OCI-LY1 (cell line): ENCODE measurements at regions not wholly inside any gene's neighbourhood (a gene's known extent, or its start where the extent isn't known, plus 50 kb on each side); places are given as distances from the start of the nearest gene placed in this dataset.
"Not testable (repeated sequence)": the region's sequence is repeated elsewhere in the genome, so short reads cannot be mapped to it uniquely, and the experiment has no call there.

ENCODE experiments used
- H2AFZ ChIP-seq: fragments of 200-600 bp; sonication (generic), shearing (Covaris generic); 2 replicates; pipeline ENCODE4 v1.6.0; 2014; ENCODE audit warnings: antibody characterized with exemption, mild to moderate bottlenecking, low read length
- H3F3A ChIP-seq: fragments of 200-600 bp; sonication (generic), shearing (Covaris generic); 2 replicates; pipeline ENCODE4 v1.6.0; 2014; ENCODE audit warnings: mild to moderate bottlenecking, antibody characterized with exemption, low read length, moderate library complexity; ENCODE audit not compliant: insufficient read depth
- H3K27ac ChIP-seq: fragments of 200-600 bp; sonication (generic); 2 replicates; pipeline ENCODE4 v1.5.1; 2014; ENCODE audit warnings: low read length, mixed run types, mild to moderate bottlenecking, low read depth; ENCODE audit not compliant: poor library complexity, severe bottlenecking
- H3K27me3 ChIP-seq: fragments of 200-600 bp; sonication (generic); 2 replicates; pipeline ENCODE4 v1.6.0; 2014; ENCODE audit warnings: antibody characterized with exemption, mild to moderate bottlenecking, low read length, moderate library complexity; ENCODE audit not compliant: insufficient read depth
- H3K36me3 ChIP-seq: fragments of 200-600 bp; sonication (generic); 2 replicates; pipeline ENCODE4 v1.6.1; 2014; ENCODE audit warnings: mild to moderate bottlenecking, antibody characterized with exemption, low read length, moderate library complexity, mixed read lengths; ENCODE audit not compliant: insufficient read depth
- H3K4me1 ChIP-seq: fragments of 200-600 bp; sonication (generic); 2 replicates; pipeline ENCODE4 v1.5.1; 2014; ENCODE audit warnings: mild to moderate bottlenecking, low read length, moderate library complexity; ENCODE audit not compliant: insufficient read depth, severe bottlenecking
- H3K4me2 ChIP-seq: fragments of 200-600 bp; sonication (generic), shearing (Covaris generic); 2 replicates; pipeline ENCODE4 v1.6.1; 2014; ENCODE audit warnings: low read length
- H3K4me3 ChIP-seq: fragments of 200-600 bp; sonication (generic); 2 replicates; pipeline ENCODE4 v1.5.1; 2014; ENCODE audit warnings: low read length, low read depth, mild to moderate bottlenecking, mixed read lengths; ENCODE audit not compliant: poor library complexity, severe bottlenecking
- H3K79me2 ChIP-seq: fragments of 200-600 bp; shearing (Covaris generic); 2 replicates; pipeline ENCODE4 v1.6.1; 2016; ENCODE audit warnings: mixed run types, low read length, mixed read lengths; ENCODE audit not compliant: insufficient read depth
- H3K9ac ChIP-seq: fragments of 200-600 bp; sonication (generic), shearing (Covaris generic); 2 replicates; pipeline ENCODE4 v1.6.1; 2014; ENCODE audit warnings: mild to moderate bottlenecking, low read length, mixed read lengths
- H3K9me2 ChIP-seq: fragments of 200-600 bp; sonication (generic), shearing (Covaris generic); 2 replicates; pipeline ENCODE4 v1.6.1; 2014; ENCODE audit warnings: low read depth, mild to moderate bottlenecking, low read length, mixed read lengths
- H3K9me3 ChIP-seq: fragments of 200-600 bp; shearing (Covaris generic); 2 replicates; pipeline ENCODE4 v1.6.1; 2014; ENCODE audit warnings: low read length, mixed read lengths
- H4K20me1 ChIP-seq: fragments of 200-600 bp; sonication (generic), shearing (Covaris generic); 2 replicates; pipeline ENCODE4 v1.6.0; 2016; ENCODE audit warnings: mild to moderate bottlenecking, low read length; ENCODE audit not compliant: insufficient read depth
- EZH2 ChIP-seq: fragments of 200-600 bp; sonication (generic), shearing (Covaris generic); IDR thresholded peaks from 2 replicates; pipeline ENCODE4 v1.8.0; 2017; ENCODE audit warnings: borderline replicate concordance, mixed run types, mild to moderate bottlenecking, antibody characterized with exemption, low read length, moderate library complexity, mixed read lengths
- TF ChIP-seq, protein P1 (sequence below): fragments of 200-600 bp; sonication (generic), shearing (Covaris generic); IDR thresholded peaks from 2 replicates; pipeline ENCODE4 v1.5.1; 2017; ENCODE audit warnings: mild to moderate bottlenecking, antibody characterized with exemption, low read length, moderate library complexity, mixed read lengths

DNA sequence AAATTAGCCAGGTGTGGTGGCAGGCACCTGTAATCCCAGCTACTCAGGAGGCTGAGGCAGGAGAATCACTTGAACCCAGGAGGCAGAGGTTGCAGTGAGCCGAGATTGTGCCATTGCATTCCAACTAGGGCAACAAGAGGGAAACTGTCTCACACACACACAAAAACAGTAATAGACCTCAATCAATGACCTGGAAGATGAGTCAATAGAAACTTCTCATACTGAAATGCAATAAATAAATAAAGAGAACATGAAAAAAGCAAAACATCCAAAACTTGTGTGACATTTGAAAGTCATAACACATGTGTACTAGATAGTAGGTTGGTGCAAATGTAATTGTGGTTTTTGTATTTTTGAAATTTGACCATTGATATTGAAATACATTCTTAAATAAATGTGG lies 1338.5 kb downstream of the AMY1C start:
- H4K20me1 ChIP-seq: no peaks in the 10 kb centered on the region
- no peaks in the 10 kb centered on the region for H3K4me1 ChIP-seq
- no peaks in the 10 kb centered on the region for H3K9me3 ChIP-seq
- TF ChIP-seq, protein P1, sequence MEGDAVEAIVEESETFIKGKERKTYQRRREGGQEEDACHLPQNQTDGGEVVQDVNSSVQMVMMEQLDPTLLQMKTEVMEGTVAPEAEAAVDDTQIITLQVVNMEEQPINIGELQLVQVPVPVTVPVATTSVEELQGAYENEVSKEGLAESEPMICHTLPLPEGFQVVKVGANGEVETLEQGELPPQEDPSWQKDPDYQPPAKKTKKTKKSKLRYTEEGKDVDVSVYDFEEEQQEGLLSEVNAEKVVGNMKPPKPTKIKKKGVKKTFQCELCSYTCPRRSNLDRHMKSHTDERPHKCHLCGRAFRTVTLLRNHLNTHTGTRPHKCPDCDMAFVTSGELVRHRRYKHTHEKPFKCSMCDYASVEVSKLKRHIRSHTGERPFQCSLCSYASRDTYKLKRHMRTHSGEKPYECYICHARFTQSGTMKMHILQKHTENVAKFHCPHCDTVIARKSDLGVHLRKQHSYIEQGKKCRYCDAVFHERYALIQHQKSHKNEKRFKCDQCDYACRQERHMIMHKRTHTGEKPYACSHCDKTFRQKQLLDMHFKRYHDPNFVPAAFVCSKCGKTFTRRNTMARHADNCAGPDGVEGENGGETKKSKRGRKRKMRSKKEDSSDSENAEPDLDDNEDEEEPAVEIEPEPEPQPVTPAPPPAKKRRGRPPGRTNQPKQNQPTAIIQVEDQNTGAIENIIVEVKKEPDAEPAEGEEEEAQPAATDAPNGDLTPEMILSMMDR: no peak
- no peak for TF ChIP-seq EZH2
- no peak overlapping the region for H3K27ac ChIP-seq
- no peaks in the 10 kb centered on the region for H3K9me2 ChIP-seq
- no peaks in the 10 kb centered on the region for H3K27me3 ChIP-seq
- H3K4me2 ChIP-seq: no peak overlapping the region
- no peaks in the 10 kb centered on the region for H3K79me2 ChIP-seq
- no peak overlapping the region for H3K4me3 ChIP-seq
- no peak overlapping the region for H3K9ac ChIP-seq
- no peak overlapping the region for H2AFZ ChIP-seq
- H3F3A ChIP-seq: no peaks in the 10 kb centered on the region
- H3K36me3 ChIP-seq: no peaks in the 10 kb centered on the region

DNA sequence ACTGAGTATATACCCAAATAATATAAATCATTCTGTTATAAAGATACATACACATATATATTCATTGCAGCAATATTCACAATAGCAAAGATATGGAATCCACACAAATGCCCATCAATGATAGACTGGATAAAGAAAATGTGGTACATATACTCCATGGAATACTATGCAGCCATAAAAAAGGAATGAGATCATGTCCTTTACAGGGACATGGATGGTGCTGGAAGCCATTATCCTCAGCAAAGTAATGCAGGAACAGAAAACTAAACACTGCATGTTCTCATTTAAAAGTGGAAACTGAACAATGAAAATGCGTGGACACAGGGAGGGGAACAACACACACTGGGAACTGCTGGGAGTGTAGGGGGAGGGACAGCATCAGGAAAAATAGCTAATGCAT lies 1344.2 kb downstream of the AMY1C start:
- H3K4me2 ChIP-seq, H4K20me1 ChIP-seq, H3K4me3 ChIP-seq, H3K4me1 ChIP-seq, H3K9ac ChIP-seq, H3K36me3 ChIP-seq, H3K9me2 ChIP-seq, H3K27me3 ChIP-seq, H3K9me3 ChIP-seq, H2AFZ ChIP-seq, H3F3A ChIP-seq, H3K27ac ChIP-seq, H3K79me2 ChIP-seq: not testable (repeated sequence)

DNA sequence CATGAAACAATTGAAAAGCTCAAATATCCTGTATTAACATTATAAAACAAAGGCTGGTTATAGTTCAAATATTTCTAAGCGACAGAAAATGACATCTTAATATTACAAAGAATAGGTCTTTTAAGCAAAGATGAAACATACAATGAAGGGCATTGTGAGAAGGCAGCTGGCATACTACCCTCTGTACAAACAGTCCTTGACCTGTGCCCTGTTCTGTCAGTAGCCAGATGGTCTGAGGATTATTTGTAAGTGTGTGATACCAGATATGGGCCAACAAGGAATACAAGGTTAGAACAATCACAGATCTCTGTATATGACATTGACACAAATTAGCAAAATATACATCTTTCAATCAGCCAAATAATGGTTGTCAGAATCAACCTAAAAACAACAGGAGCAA lies 1350.4 kb downstream of the AMY1C start:
- Histone ChIP-seq H2AFZ (no peak overlapping the region), H3K79me2 (no peaks in the 10 kb centered on the region), H3K27ac (no peak overlapping the region), H4K20me1 (no peaks in the 10 kb centered on the region), H3K9me3 (no peaks in the 10 kb centered on the region), H3K36me3 (no peaks in the 10 kb centered on the region), H3K4me1 (peaks cover 5% of the 10 kb centered on the region), H3K9ac (no peak overlapping the region), H3K27me3 (no peaks in the 10 kb centered on the region), H3K4me3 (no peak overlapping the region), H3K9me2 (no peaks in the 10 kb centered on the region), H3K4me2 (no peak overlapping the region), H3F3A (no peaks in the 10 kb centered on the region)
- no peak for TF ChIP-seq EZH2
- TF ChIP-seq, protein P1: no peak

DNA sequence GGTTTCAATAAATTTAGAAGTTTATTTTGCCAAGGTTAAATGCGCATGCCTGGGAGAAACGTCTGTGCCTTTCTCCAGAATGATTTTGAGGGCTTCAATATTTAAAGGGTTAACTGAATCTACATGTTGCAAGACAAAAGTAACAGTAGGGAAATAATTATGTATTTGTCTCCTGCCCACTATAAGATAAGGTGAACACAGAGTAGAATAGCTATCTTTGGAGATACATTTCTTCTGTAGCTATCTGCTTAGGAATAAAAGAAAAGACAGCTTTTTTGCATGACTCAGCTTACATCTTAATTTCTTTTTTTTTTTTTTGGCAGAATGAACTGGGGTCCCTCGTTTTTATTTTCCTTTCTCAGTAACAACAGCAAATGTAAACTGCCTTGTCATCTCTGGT lies 1351.6 kb downstream of the AMY1C start:
- H3K36me3 ChIP-seq: no peaks in the 10 kb centered on the region
- H3K27me3 ChIP-seq: no peaks in the 10 kb centered on the region
- no peaks in the 10 kb centered on the region for H3K9me3 ChIP-seq
- no peak overlapping the region for H3K27ac ChIP-seq
- H3K79me2 ChIP-seq: no peaks in the 10 kb centered on the region
- H3K4me1 ChIP-seq: peaks cover 5% of the 10 kb centered on the region
- no peak overlapping the region for H3K4me3 ChIP-seq
- H3K9me2 ChIP-seq: no peaks in the 10 kb centered on the region
- TF ChIP-seq, protein P1: no peak
- TF ChIP-seq EZH2: no peak
- 0 out of 2 replicates have a peak overlapping the region, but pooled peaks have one; percentile 65 for H2AFZ ChIP-seq
- no peaks in the 10 kb centered on the region for H3F3A ChIP-seq
- no peaks in the 10 kb centered on the region for H4K20me1 ChIP-seq
- no peak overlapping the region for H3K9ac ChIP-seq
- H3K4me2 ChIP-seq: no peak overlapping the region
